GM12892 (cell line): ENCODE measurements at regions not wholly inside any gene's neighbourhood (a gene's known extent, or its start where the extent isn't known, plus 50 kb on each side); places are given as distances from the start of the nearest gene placed in this dataset.

ENCODE experiments used
- POLR2A ChIP-seq: IDR thresholded peaks from 2 replicates; pipeline ENCODE4 v1.6.1; 2011; ENCODE audit warnings: low read depth, low read length, control low read depth
- POLR2AphosphoS5 ChIP-seq: IDR thresholded peaks from 2 replicates; pipeline ENCODE4 v1.6.1; 2011; ENCODE audit warnings: low read depth, low read length, control low read depth

DNA sequence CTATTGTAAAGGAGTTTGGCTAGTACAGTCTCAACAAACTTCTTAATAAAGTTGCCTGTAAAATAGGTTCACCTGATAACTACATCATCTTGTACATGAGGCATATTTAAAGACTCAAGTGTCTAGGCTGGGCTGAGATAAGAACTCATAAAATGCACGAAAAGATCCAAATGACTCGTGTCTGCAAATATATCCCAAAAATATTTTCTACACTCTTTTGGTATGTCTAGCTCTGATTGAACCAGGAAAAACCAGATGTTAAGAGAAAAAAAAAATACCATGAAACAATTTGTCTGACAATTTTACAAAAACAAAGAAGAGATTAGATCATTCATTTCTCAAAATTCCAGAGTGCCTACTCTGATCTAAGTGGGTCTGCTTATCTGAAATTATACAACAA is 166.9 kb upstream of the OSR1 start:
- TF ChIP-seq POLR2AphosphoS5 (no peak), POLR2A (no peak)
